ENCODE measurements at regions not wholly inside any gene's neighbourhood (a gene's known extent, or its start where the extent isn't known, plus 50 kb on each side); places are given as distances from the start of the nearest gene placed in this dataset.

DNA sequence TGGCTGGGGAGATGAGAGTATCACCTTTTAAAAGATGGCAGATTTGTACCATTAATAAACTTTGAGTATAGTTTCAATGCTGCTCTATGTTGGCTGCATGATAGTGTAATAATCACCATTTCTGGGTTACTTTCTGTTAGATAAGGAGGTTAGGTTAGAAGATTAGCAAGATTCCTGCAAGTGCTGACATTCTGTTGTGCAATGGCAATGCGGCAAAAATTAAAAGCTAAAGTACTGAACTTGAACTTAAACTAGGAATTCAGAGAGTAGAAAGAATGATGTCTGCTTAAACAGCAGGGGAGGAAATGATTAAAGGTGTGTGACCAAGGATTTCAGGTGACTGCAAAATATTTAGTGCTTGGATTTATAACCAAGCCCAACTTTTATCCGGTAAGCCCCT is 399.8 kb upstream of the MON1B start:
- TF ChIP-seq CTCF (IDR thresholded peaks at IDR 0.05) (no peak), POLR2A (IDR thresholded peaks at IDR 0.05) (no peak)
